OCI-LY1 (cell line): ENCODE measurements at regions not wholly inside any gene's neighbourhood (a gene's known extent, or its start where the extent isn't known, plus 50 kb on each side); places are given as distances from the start of the nearest gene placed in this dataset.

Experiments
- CTCF ChIP-seq: fragments of 200-600 bp; sonication (generic), shearing (Covaris generic); IDR thresholded peaks from 2 replicates; pipeline ENCODE4 v1.5.1; 2017; ENCODE audit warnings: mild to moderate bottlenecking, antibody characterized with exemption, low read length, moderate library complexity, mixed read lengths
- EZH2 ChIP-seq: fragments of 200-600 bp; sonication (generic), shearing (Covaris generic); IDR thresholded peaks from 2 replicates; pipeline ENCODE4 v1.8.0; 2017; ENCODE audit warnings: borderline replicate concordance, mixed run types, mild to moderate bottlenecking, antibody characterized with exemption, low read length, moderate library complexity, mixed read lengths

GRCh38 chr17:68699936-68700335, 98.8 kb upstream of the FAM20A start:
- TF ChIP-seq CTCF (no peak), EZH2 (no peak)
